ENCODE measurements at regions not wholly inside any gene's neighbourhood (a gene's known extent, or its start where the extent isn't known, plus 50 kb on each side); places are given as distances from the start of the nearest gene placed in this dataset.

- DNase-seq (ENCODE audit: low spot score), result peak; percentile 88
- H3K4me1 Mint-ChIP-seq (ENCODE audit: low read depth), result no peaks in the 10 kb centered on the region
- no peak overlapping the region for H3K4me3 Mint-ChIP-seq (ENCODE audit: unreplicated experiment)
- H3K27me3 Mint-ChIP-seq (ENCODE audit: low read depth), result peaks cover 26% of the 10 kb centered on the region
- H3K9me3 Mint-ChIP-seq (ENCODE audit: low read depth), result no peaks in the 10 kb centered on the region
- H3K27ac Mint-ChIP-seq (ENCODE audit: unreplicated experiment), result no peak overlapping the region
- TF ChIP-seq CTCF (IDR thresholded peaks at IDR 0.05), result no peak
- no peaks in the 10 kb centered on the region for H3K36me3 Mint-ChIP-seq (ENCODE audit: low read depth)
These were observed 282.8 kb downstream of the NDUFA10 start for GRCh38 chr2:239742377-239742776.

DNA sequence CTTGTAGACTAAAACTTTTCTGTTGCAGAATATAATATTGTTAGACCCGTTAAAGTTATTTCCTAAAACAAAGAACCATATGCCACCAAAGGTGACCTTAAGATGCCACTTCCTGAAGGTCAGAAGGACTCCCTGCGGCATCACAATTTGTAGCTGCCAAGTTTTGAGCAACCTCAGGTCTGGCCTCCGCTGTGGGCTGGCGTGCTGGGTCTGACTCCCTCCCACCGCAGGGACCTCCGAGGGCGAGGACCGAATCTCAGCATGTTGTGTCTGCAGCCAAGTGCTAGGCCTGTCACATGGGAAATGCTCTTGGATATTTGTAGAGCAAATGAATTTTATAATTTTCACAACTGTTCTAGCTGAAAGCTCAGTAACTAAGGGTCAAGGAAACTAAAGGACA is 285.9 kb downstream of the NDUFA10 start:
- H3K27ac Mint-ChIP-seq (ENCODE audit: unreplicated experiment), result no peak overlapping the region

GRCh38 chr2:239738159-239738558 is 287.0 kb downstream of the NDUFA10 start:
- H3K27ac Mint-ChIP-seq (ENCODE audit: unreplicated experiment), result no peak overlapping the region
- H3K36me3 Mint-ChIP-seq (ENCODE audit: low read depth), result no peaks in the 10 kb centered on the region
- H3K4me3 Mint-ChIP-seq (ENCODE audit: unreplicated experiment), result no peak overlapping the region
- no peak for TF ChIP-seq CTCF (IDR thresholded peaks at IDR 0.05)
- no peaks in the 10 kb centered on the region for H3K9me3 Mint-ChIP-seq (ENCODE audit: low read depth)
- peak; percentile 46 for DNase-seq (ENCODE audit: low spot score)
- no peaks in the 10 kb centered on the region for H3K4me1 Mint-ChIP-seq (ENCODE audit: low read depth)
- peaks cover 12% of the 10 kb centered on the region for H3K27me3 Mint-ChIP-seq (ENCODE audit: low read depth)

More for the DNA sequence above, 285.9 kb downstream of the NDUFA10 start:
- H3K4me3 Mint-ChIP-seq (ENCODE audit: unreplicated experiment), result no peak overlapping the region
- H3K9me3 Mint-ChIP-seq (ENCODE audit: low read depth), result no peaks in the 10 kb centered on the region
- no peaks in the 10 kb centered on the region for H3K36me3 Mint-ChIP-seq (ENCODE audit: low read depth)
- peak; percentile 51 for DNase-seq (ENCODE audit: low spot score)
- TF ChIP-seq CTCF (IDR thresholded peaks at IDR 0.05), result no peak
- H3K27me3 Mint-ChIP-seq (ENCODE audit: low read depth), result peaks cover 14% of the 10 kb centered on the region
- no peaks in the 10 kb centered on the region for H3K4me1 Mint-ChIP-seq (ENCODE audit: low read depth)

- no peak overlapping the region for H3K4me3 Mint-ChIP-seq (ENCODE audit: unreplicated experiment)
- H3K36me3 Mint-ChIP-seq (ENCODE audit: low read depth), result no peaks in the 10 kb centered on the region
- H3K9me3 Mint-ChIP-seq (ENCODE audit: low read depth), result no peaks in the 10 kb centered on the region
- H3K27ac Mint-ChIP-seq (ENCODE audit: unreplicated experiment), result no peak overlapping the region
- TF ChIP-seq CTCF (IDR thresholded peaks at IDR 0.05), result no peak
- DNase-seq (ENCODE audit: low spot score), result peak; percentile 68
- H3K4me1 Mint-ChIP-seq (ENCODE audit: low read depth), result no peaks in the 10 kb centered on the region
- H3K27me3 Mint-ChIP-seq (ENCODE audit: low read depth), result peaks cover 7% of the 10 kb centered on the region
These were observed 288.0 kb downstream of the NDUFA10 start for GRCh38 chr2:239737144-239737463.

DNA sequence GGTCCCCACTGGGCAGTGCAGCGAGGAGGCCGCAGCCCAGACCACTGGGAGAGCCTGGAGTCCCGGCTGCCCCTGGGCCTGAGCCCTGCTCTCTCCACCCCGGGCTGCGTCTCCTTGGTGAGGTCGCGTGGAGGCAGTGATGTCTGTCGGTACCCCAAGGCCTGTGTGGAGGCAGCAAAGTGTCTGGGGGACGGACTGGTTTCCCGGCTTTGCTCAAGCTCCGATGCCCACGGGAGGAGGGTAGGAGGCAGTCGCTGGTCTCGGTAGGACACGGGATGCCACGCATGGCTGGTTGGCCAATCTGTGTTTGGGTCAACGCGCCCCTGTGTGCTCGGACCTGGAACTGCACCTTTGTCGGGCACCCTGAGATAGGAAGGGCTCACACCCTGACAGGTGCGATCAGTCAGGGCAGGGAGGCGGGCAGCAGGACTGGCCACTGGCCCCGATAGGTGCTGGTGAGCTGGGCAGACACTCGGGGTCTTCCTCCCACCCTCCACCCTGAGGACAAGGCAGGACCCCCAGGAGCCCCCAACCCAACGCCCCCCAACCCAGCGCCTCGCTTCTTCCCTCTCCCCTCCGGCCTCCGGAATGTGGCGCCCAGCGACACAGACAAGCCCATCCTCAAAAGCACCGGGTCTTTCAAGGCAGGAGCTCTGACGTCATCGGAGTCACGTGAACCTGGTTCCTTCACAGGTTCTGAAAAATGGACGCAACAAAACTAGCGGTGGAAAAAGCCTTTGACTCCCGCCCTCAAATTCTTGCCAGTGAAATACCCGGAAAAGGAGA is 288.6 kb downstream of the NDUFA10 start:
- no peak for TF ChIP-seq CTCF (IDR thresholded peaks at IDR 0.05)
- DNase-seq (ENCODE audit: low spot score), result no peak

More for the DNA sequence above, 288.6 kb downstream of the NDUFA10 start:
- Mint-ChIP-seq H3K36me3 (ENCODE audit: low read depth) (no peaks in the 10 kb centered on the region), H3K9me3 (ENCODE audit: low read depth) (no peaks in the 10 kb centered on the region), H3K4me1 (ENCODE audit: low read depth) (no peaks in the 10 kb centered on the region), H3K4me3 (ENCODE audit: unreplicated experiment) (no peak overlapping the region), H3K27me3 (ENCODE audit: low read depth) (peaks cover 6% of the 10 kb centered on the region), H3K27ac (ENCODE audit: unreplicated experiment) (no peak overlapping the region)

All from chondrocyte (in vitro differentiated cells).